OCI-LY7 (cell line): ENCODE measurements at regions not wholly inside any gene's neighbourhood (a gene's known extent, or its start where the extent isn't known, plus 50 kb on each side); places are given as distances from the start of the nearest gene placed in this dataset.
"Not testable (repeated sequence)": the region's sequence is repeated elsewhere in the genome, so short reads cannot be mapped to it uniquely, and the experiment has no call there.

Source experiments
- CTCF ChIP-seq: fragments of 200-600 bp; sonication (generic); conservative IDR thresholded peaks from 2 replicates; pipeline ENCODE4 v1.5.1; 2014; ENCODE audit warnings: mild to moderate bottlenecking, antibody characterized with exemption, low read length, moderate library complexity, mixed read lengths
- EZH2phosphoT487 ChIP-seq: fragments of 200-600 bp; sonication (generic); IDR thresholded peaks from 2 replicates; pipeline ENCODE4 v1.6.1; 2018; ENCODE audit warnings: low read depth, borderline replicate concordance, mild to moderate bottlenecking, mixed run types, antibody characterized with exemption, low read length, moderate library complexity, mixed read lengths

- not testable (repeated sequence) for TF ChIP-seq CTCF, EZH2phosphoT487
Measured at GRCh38 chr20:47883940-47884339, 98.7 kb upstream of the SULF2 start.
